Psoas muscle (tissue), 7 donors: ENCODE measurements at regions not wholly inside any gene's neighbourhood (a gene's known extent, or its start where the extent isn't known, plus 50 kb on each side); places are given as distances from the start of the nearest gene placed in this dataset.

ENCODE experiments used
- ATAC-seq, 4 donors: fragments of 200-7000 bp; cut with Tn5 transposase; one replicate each; pipeline ENCODE4 v1.9.1; 2020; ENCODE audit warnings: moderate library complexity in 3 of 4, mild to moderate bottlenecking in 2 of 4
- DNase-seq, 2 donors: peaks; one replicate each; pipeline ENCODE4 v3.0.0-alpha.2; 2020
- H3K27ac ChIP-seq: fragments of 200-600 bp; one replicate; pipeline ENCODE4 v1.8.0; 2022
- H3K27me3 ChIP-seq, 3 donors: fragments of 200-600 bp in 1 of 3; one replicate each; pipeline versions ENCODE4 v1.6.1 to v1.8.0; 2013 to 2022; ENCODE audit warnings: low read length in 2 of 3, mild to moderate bottlenecking in 2 of 3, moderate library complexity in 1 of 3; ENCODE audit not compliant: insufficient read depth in 3 of 3
- H3K36me3 ChIP-seq, 2 donors: fragments of 200-600 bp in 1 of 2; one replicate each; pipeline versions ENCODE4 v1.6.1 to v1.8.0; 2013 to 2022; ENCODE audit warnings: low read depth in 1 of 2, mild to moderate bottlenecking in 1 of 2, moderate library complexity in 1 of 2; ENCODE audit not compliant: insufficient read depth in 1 of 2
- H3K4me1 ChIP-seq: fragments of 200-600 bp; one replicate; pipeline ENCODE4 v1.8.0; 2022
- H3K4me3 ChIP-seq: fragments of 200-600 bp; one replicate; pipeline ENCODE4 v1.8.0; 2022; ENCODE audit warnings: mild to moderate bottlenecking
- H3K9me3 ChIP-seq: fragments of 200-600 bp; one replicate; pipeline ENCODE4 v1.8.0; 2022
- WGBS, 3 donors: extraction: QIAGEN DNeasy Blood & Tissue Kit; methylation state at CpG; one replicate each; pipeline versions ENCODE4 v1.1.6 to v1.1.7; 2013; 5-methylcytosine and 5-hydroxymethylcytosine counted together
- intact Hi-C, 2 donors: fragments of 100-400 bp; cut with DNase I; formaldehyde crosslinking; loops; one replicate each; pipeline versions ENCODE4 v1.11.0 to v1.14.2; 2022
- TF ChIP-seq, protein P1 (sequence below): fragments of 200-600 bp; IDR thresholded peaks from one replicate; pipeline ENCODE4 v1.8.0; 2022; ENCODE audit warnings: antibody characterized with exemption
- donor health status: healthy with polysubstance abuse.
- donor health status: DM: no; HTN: no; CAD: no; lungs with moderate emphysema.
- donor health status: Bipolar disorder and iron deficiency.
- donor health status: healthy.
- donor health status: DM: yes; HTN: yes; CAD: no.
- donor health status: DM: no; HTN: no; CAD: no.
- donor health status: DM: yes; HTN: yes; CAD: no.

GRCh38 chr4:56229947-56230346 lies 157.3 kb downstream of the AASDH start:
- Histone ChIP-seq H3K36me3 (no peaks in the 10 kb centered on the region), H3K9me3 (no peaks in the 10 kb centered on the region), H3K27me3 (no peaks in the 10 kb centered on the region), H3K4me1 (no peaks in the 10 kb centered on the region), H3K27ac (no peak overlapping the region), H3K4me3 (no peak overlapping the region)
- no peak for ATAC-seq
- no peak for DNase-seq
- WGBS, 3 donors = 0 to 42% (median 41%) methylated on average over 1 of the region's 1 CpG
- intact Hi-C loops = no loop called here
- TF ChIP-seq, protein P1, sequence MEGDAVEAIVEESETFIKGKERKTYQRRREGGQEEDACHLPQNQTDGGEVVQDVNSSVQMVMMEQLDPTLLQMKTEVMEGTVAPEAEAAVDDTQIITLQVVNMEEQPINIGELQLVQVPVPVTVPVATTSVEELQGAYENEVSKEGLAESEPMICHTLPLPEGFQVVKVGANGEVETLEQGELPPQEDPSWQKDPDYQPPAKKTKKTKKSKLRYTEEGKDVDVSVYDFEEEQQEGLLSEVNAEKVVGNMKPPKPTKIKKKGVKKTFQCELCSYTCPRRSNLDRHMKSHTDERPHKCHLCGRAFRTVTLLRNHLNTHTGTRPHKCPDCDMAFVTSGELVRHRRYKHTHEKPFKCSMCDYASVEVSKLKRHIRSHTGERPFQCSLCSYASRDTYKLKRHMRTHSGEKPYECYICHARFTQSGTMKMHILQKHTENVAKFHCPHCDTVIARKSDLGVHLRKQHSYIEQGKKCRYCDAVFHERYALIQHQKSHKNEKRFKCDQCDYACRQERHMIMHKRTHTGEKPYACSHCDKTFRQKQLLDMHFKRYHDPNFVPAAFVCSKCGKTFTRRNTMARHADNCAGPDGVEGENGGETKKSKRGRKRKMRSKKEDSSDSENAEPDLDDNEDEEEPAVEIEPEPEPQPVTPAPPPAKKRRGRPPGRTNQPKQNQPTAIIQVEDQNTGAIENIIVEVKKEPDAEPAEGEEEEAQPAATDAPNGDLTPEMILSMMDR = no peak

GRCh38 chr4:56227301-56227835 lies 159.9 kb downstream of the AASDH start:
- intact Hi-C loops = no loop called here
- ATAC-seq = no peak
- TF ChIP-seq, protein P1 = no peak
- Histone ChIP-seq H3K36me3 (no peaks in the 10 kb centered on the region), H3K4me3 (no peak overlapping the region), H3K4me1 (no peaks in the 10 kb centered on the region), H3K27ac (no peak overlapping the region), H3K27me3 (no peaks in the 10 kb centered on the region), H3K9me3 (no peaks in the 10 kb centered on the region)
- DNase-seq = no peak
- WGBS, 3 donors = 43 to 46% (median 43%) methylated on average over 6 of the region's 6 CpGs

DNA sequence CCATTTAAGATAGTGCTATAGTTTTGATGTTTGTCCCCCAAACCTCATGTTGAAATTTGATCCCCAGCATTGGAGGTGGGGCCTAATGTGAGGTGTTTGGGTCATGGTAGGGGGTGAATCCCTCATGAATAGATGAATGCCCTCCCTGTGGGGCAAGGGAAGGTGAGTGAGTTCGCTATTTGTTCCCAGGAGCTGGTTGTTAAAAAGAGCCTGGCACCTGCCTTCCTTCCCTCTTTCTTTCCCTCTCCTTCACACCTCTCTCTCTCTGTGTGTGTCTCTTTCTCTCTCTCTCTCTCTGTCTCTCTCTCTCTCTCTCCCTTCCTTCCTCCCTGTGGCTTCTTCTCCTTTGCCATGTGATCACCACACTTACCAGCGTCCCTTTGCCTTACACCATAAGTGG lies 160.7 kb downstream of the AASDH start:
- Histone ChIP-seq H3K36me3 (no peaks in the 10 kb centered on the region), H3K4me1 (no peaks in the 10 kb centered on the region), H3K4me3 (no peak overlapping the region), H3K9me3 (no peaks in the 10 kb centered on the region), H3K27ac (no peak overlapping the region), H3K27me3 (no peaks in the 10 kb centered on the region)
- DNase-seq (no peak), ATAC-seq (no peak)
- intact Hi-C loops = no loop called here
- 58 to 76% (median 75%) methylated on average over 2 of the region's 2 CpGs for WGBS, 3 donors
- TF ChIP-seq, protein P1 = no peak

DNA sequence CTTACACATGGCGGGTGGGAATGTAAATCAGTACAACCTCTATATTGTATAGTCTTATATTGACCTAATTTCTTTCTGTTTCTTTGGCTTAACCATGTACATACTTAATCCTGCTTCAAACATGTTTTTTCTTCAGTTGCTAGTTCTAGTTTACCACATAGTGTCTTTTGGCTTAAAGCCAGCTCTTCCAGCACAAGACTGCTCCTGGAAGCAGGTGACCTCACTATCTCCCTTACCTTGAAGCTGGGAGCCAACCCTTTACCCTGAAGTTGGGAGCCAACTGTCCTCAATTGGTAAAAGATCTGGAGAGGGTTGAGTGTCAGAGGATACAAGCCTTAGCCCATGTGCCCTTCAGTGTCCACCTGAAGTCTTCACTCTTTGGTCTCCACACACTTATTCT lies 162.7 kb downstream of the AASDH start:
- H3K4me1 ChIP-seq = no peaks in the 10 kb centered on the region
- DNase-seq (no peak), ATAC-seq (no peak)
- 88 to 98% (median 96%) methylated on average over 1 of the region's 1 CpG for WGBS, 3 donors
- intact Hi-C loops = no loop called here
- TF ChIP-seq, protein P1 = no peak
- no peaks in the 10 kb centered on the region for H3K27me3 ChIP-seq
- H3K4me3 ChIP-seq = no peak overlapping the region
- no peaks in the 10 kb centered on the region for H3K9me3 ChIP-seq
- no peaks in the 10 kb centered on the region for H3K36me3 ChIP-seq
- H3K27ac ChIP-seq = no peak overlapping the region

- intact Hi-C loops = no loop called here
- Histone ChIP-seq H3K9me3 (no peaks in the 10 kb centered on the region), H3K4me3 (no peak overlapping the region), H3K4me1 (no peaks in the 10 kb centered on the region), H3K27me3 (no peaks in the 10 kb centered on the region), H3K27ac (no peak overlapping the region), H3K36me3 (no peaks in the 10 kb centered on the region)
- TF ChIP-seq, protein P1 = no peak
- ATAC-seq = no peak
- DNase-seq = no peak
- 97 to 98% (median 97%) methylated on average over 6 of the region's 6 CpGs for WGBS, 3 donors
These were observed 164.8 kb downstream of the AASDH start for GRCh38 chr4:56222514-56222913.
